Sigmoid colon (tissue), 4 donors: ENCODE measurements at regions not wholly inside any gene's neighbourhood (a gene's known extent, or its start where the extent isn't known, plus 50 kb on each side); places are given as distances from the start of the nearest gene placed in this dataset.

Source experiments
- EP300 ChIP-seq, 4 donors: sonication (generic); formaldehyde crosslinking; IDR thresholded peaks; one replicate each; pipeline ENCODE4 v1.6.1; 2017; ENCODE audit warnings: antibody characterized with exemption in 4 of 4
- POLR2A ChIP-seq, 2 donors: fragments of 450-650 bp; IDR thresholded peaks; one replicate each; pipeline ENCODE4 v1.6.1; 2016; ENCODE audit warnings: antibody characterized with exemption in 2 of 2, mild to moderate bottlenecking in 2 of 2, moderate library complexity in 2 of 2

DNA sequence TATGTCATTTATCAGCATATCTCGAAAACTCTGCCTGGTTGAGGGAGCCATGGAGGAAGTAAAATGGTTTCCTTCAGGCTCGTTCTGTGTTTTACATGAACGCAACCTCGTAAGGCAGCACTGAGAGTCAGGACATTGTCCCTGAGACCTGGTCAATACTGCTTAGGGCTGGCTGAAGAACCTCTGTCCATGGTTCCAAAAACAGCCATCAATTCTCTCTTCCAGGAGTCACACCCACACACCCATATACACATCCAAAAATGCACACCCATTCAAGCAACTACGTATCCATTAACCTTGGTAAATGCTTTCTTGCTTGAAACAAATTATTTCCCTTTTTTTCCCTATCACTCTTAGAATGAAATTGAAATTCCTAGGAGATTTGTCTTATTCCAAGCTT is 91.0 kb upstream of the CHL1 start:
- no peak for TF ChIP-seq POLR2A (IDR thresholded peaks at IDR 0.05)
- no peak for TF ChIP-seq EP300 (IDR thresholded peaks at IDR 0.05)
